Liver (tissue), 8 donors: ENCODE measurements at regions not wholly inside any gene's neighbourhood (a gene's known extent, or its start where the extent isn't known, plus 50 kb on each side); places are given as distances from the start of the nearest gene placed in this dataset.

Experiments
- DNase-seq: peaks from one replicate; pipeline ENCODE4 v3.0.0-alpha.2; 2017; ENCODE audit warnings: low spot score
- H3K27ac ChIP-seq, 2 donors: one replicate each; pipeline ENCODE4 v1.7.0; 2013; ENCODE audit warnings: inconsistent platforms in 2 of 2, low read length in 2 of 2, control low read depth in 1 of 2, low read depth in 1 of 2, mild to moderate bottlenecking in 1 of 2
- H3K27me3 ChIP-seq, 4 donors: one replicate each; pipeline versions ENCODE4 v1.6.1 to v1.7.0; 2013; ENCODE audit warnings: low read length in 3 of 4, inconsistent platforms in 1 of 4, mild to moderate bottlenecking in 1 of 4, moderate library complexity in 1 of 4; ENCODE audit not compliant: control insufficient read depth in 4 of 4, insufficient read depth in 4 of 4
- H3K36me3 ChIP-seq, 4 donors: one replicate each; pipeline versions ENCODE4 v1.6.1 to v1.7.0; 2013; ENCODE audit warnings: low read length in 3 of 4, mild to moderate bottlenecking in 3 of 4, low read depth in 1 of 4, moderate library complexity in 1 of 4; ENCODE audit not compliant: control insufficient read depth in 4 of 4, insufficient read depth in 3 of 4
- H3K4me1 ChIP-seq, 4 donors: one replicate each; pipeline versions ENCODE4 v1.6.1 to v1.7.0; 2013; ENCODE audit warnings: low read length in 3 of 4, mild to moderate bottlenecking in 3 of 4, moderate library complexity in 1 of 4; ENCODE audit not compliant: control insufficient read depth in 4 of 4, insufficient read depth in 4 of 4
- H3K4me3 ChIP-seq, 3 donors: one replicate each; pipeline versions ENCODE4 v1.6.1 to v1.7.0; 2013; ENCODE audit warnings: low read length in 3 of 3, control low read depth in 1 of 3, low read depth in 1 of 3, mild to moderate bottlenecking in 1 of 3
- H3K9ac ChIP-seq, 2 donors: one replicate each; pipeline ENCODE4 v1.7.0; 2013; ENCODE audit warnings: low read length in 2 of 2, mild to moderate bottlenecking in 2 of 2, moderate library complexity in 2 of 2, control low read depth in 1 of 2, low read depth in 1 of 2
- H3K9me3 ChIP-seq, 4 donors: one replicate each; pipeline versions ENCODE4 v1.6.1 to v1.7.0; 2013; ENCODE audit warnings: low read length in 3 of 4; ENCODE audit not compliant: control insufficient read depth in 4 of 4
- EGR1 ChIP-seq, 2 donors: IDR thresholded peaks; 2 replicates each; pipeline ENCODE4 v1.6.1; 2016 to 2018; ENCODE audit warnings: antibody characterized with exemption in 2 of 2, low read depth in 2 of 2
- FOXA1 ChIP-seq: IDR thresholded peaks from 2 replicates; pipeline ENCODE4 v1.6.1; 2016; ENCODE audit warnings: antibody characterized with exemption
- FOXA2 ChIP-seq: IDR thresholded peaks from 2 replicates; pipeline ENCODE4 v1.6.1; 2016; ENCODE audit warnings: antibody characterized with exemption
- GABPA ChIP-seq, 2 donors: IDR thresholded peaks in 1 of 2; conservative IDR thresholded peaks in 1 of 2; 2 replicates each; pipeline ENCODE4 v1.6.1; 2016; ENCODE audit warnings: antibody characterized with exemption in 2 of 2, mild to moderate bottlenecking in 1 of 2, moderate library complexity in 1 of 2
- HNF4A ChIP-seq, 2 donors: conservative IDR thresholded peaks; 2 replicates each; pipeline ENCODE4 v1.6.1; 2016; ENCODE audit warnings: antibody characterized with exemption in 2 of 2, mild to moderate bottlenecking in 2 of 2
- HNF4G ChIP-seq: IDR thresholded peaks from 2 replicates; pipeline ENCODE4 v1.6.1; 2016; ENCODE audit warnings: antibody characterized with exemption
- JUND ChIP-seq, 2 donors: IDR thresholded peaks; 2 replicates each; pipeline ENCODE4 v1.6.1; 2016; ENCODE audit warnings: antibody characterized with exemption in 2 of 2
- NR2F2 ChIP-seq: IDR thresholded peaks from 2 replicates; pipeline ENCODE4 v1.6.1; 2016; ENCODE audit warnings: antibody characterized with exemption
- RAD21 ChIP-seq, 2 donors: IDR thresholded peaks; 2 replicates each; pipeline ENCODE4 v1.6.1; 2016; ENCODE audit warnings: antibody characterized with exemption in 2 of 2, mild to moderate bottlenecking in 2 of 2
- RXRA ChIP-seq, 2 donors: IDR thresholded peaks; 2 replicates each; pipeline ENCODE4 v1.6.1; 2017 to 2018; ENCODE audit warnings: antibody characterized with exemption in 2 of 2, mild to moderate bottlenecking in 1 of 2
- SP1 ChIP-seq: IDR thresholded peaks from 2 replicates; pipeline ENCODE4 v1.6.1; 2018; ENCODE audit warnings: antibody characterized with exemption, mild to moderate bottlenecking
- TAF1 ChIP-seq: conservative IDR thresholded peaks from 2 replicates; pipeline ENCODE4 v1.6.1; 2016; ENCODE audit warnings: antibody characterized with exemption, mild to moderate bottlenecking
- YY1 ChIP-seq: IDR thresholded peaks from 2 replicates; pipeline ENCODE4 v1.6.1; 2016; ENCODE audit warnings: antibody characterized with exemption, mild to moderate bottlenecking
- WGBS: extraction: QIAGEN DNeasy Blood & Tissue Kit; methylation state at CpG from one replicate; pipeline ENCODE4 v1.1.7; 2013; 5-methylcytosine and 5-hydroxymethylcytosine counted together
- TF ChIP-seq, protein P1 (sequence below): fragments of 150-350 bp; IDR thresholded peaks from 2 replicates; pipeline ENCODE4 v1.5.1; 2017; ENCODE audit warnings: improper control_type of control experiment, low read depth, low read length; ENCODE audit not compliant: missing input control
- TF ChIP-seq, protein P2 (sequence below): IDR thresholded peaks from 2 replicates; pipeline ENCODE4 v1.6.1; 2016; ENCODE audit warnings: antibody characterized with exemption
- TF ChIP-seq, protein P3 (sequence below): IDR thresholded peaks from 2 replicates; pipeline ENCODE4 v1.6.1; 2016; ENCODE audit warnings: antibody characterized with exemption
- TF ChIP-seq, protein P4 (sequence below): IDR thresholded peaks from 2 replicates; pipeline ENCODE4 v1.6.1; 2016; ENCODE audit warnings: antibody characterized with exemption
- TF ChIP-seq, protein P5 (sequence below): IDR thresholded peaks from 2 replicates; pipeline ENCODE4 v1.6.1; 2016; ENCODE audit warnings: antibody characterized with exemption, mild to moderate bottlenecking
- donor health status: healthy.
- donor health status: healthy.
- donor health status: healthy.
- donor health status: healthy.
- donor health status: healthy.

GRCh38 chr3:111143-112069 lies 85.2 kb upstream of the CHL1 start:
- Histone ChIP-seq H3K9me3 (no peaks in the 10 kb centered on the region), H3K36me3 (no peaks in the 10 kb centered on the region), H3K4me1 (no peaks in the 10 kb centered on the region), H3K27ac (no peak overlapping the region), H3K4me3 (no peak overlapping the region), H3K9ac (no peak overlapping the region), H3K27me3 (no peaks in the 10 kb centered on the region)
- DNase-seq = no peak
- TF ChIP-seq EGR1 (IDR thresholded peaks at IDR 0.05; ENCODE audit: low read depth in 2 of 2) (no peak), HNF4G (no peak), FOXA1 (no peak), HNF4A (conservative IDR thresholded peaks at IDR 0.05) (no peak), RAD21 (IDR thresholded peaks at IDR 0.05) (no peak), RXRA (IDR thresholded peaks at IDR 0.05) (no peak), SP1 (no peak), FOXA2 (no peak), GABPA (IDR thresholded peaks at IDR 0.05 in 1 of 2, conservative IDR thresholded peaks at IDR 0.05 in 1 of 2) (no peak), TAF1 (no peak), NR2F2 (no peak), YY1 (no peak), JUND (IDR thresholded peaks at IDR 0.05) (no peak)
- TF ChIP-seq, protein P1, sequence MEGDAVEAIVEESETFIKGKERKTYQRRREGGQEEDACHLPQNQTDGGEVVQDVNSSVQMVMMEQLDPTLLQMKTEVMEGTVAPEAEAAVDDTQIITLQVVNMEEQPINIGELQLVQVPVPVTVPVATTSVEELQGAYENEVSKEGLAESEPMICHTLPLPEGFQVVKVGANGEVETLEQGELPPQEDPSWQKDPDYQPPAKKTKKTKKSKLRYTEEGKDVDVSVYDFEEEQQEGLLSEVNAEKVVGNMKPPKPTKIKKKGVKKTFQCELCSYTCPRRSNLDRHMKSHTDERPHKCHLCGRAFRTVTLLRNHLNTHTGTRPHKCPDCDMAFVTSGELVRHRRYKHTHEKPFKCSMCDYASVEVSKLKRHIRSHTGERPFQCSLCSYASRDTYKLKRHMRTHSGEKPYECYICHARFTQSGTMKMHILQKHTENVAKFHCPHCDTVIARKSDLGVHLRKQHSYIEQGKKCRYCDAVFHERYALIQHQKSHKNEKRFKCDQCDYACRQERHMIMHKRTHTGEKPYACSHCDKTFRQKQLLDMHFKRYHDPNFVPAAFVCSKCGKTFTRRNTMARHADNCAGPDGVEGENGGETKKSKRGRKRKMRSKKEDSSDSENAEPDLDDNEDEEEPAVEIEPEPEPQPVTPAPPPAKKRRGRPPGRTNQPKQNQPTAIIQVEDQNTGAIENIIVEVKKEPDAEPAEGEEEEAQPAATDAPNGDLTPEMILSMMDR = no peak
- TF ChIP-seq, protein P2, sequence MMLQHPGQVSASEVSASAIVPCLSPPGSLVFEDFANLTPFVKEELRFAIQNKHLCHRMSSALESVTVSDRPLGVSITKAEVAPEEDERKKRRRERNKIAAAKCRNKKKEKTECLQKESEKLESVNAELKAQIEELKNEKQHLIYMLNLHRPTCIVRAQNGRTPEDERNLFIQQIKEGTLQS = no peak
- TF ChIP-seq, protein P3, sequence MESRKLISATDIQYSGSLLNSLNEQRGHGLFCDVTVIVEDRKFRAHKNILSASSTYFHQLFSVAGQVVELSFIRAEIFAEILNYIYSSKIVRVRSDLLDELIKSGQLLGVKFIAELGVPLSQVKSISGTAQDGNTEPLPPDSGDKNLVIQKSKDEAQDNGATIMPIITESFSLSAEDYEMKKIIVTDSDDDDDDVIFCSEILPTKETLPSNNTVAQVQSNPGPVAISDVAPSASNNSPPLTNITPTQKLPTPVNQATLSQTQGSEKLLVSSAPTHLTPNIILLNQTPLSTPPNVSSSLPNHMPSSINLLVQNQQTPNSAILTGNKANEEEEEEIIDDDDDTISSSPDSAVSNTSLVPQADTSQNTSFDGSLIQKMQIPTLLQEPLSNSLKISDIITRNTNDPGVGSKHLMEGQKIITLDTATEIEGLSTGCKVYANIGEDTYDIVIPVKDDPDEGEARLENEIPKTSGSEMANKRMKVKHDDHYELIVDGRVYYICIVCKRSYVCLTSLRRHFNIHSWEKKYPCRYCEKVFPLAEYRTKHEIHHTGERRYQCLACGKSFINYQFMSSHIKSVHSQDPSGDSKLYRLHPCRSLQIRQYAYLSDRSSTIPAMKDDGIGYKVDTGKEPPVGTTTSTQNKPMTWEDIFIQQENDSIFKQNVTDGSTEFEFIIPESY = no peak
- TF ChIP-seq, protein P4, sequence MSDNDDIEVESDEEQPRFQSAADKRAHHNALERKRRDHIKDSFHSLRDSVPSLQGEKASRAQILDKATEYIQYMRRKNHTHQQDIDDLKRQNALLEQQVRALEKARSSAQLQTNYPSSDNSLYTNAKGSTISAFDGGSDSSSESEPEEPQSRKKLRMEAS = no peak
- TF ChIP-seq, protein P5, sequence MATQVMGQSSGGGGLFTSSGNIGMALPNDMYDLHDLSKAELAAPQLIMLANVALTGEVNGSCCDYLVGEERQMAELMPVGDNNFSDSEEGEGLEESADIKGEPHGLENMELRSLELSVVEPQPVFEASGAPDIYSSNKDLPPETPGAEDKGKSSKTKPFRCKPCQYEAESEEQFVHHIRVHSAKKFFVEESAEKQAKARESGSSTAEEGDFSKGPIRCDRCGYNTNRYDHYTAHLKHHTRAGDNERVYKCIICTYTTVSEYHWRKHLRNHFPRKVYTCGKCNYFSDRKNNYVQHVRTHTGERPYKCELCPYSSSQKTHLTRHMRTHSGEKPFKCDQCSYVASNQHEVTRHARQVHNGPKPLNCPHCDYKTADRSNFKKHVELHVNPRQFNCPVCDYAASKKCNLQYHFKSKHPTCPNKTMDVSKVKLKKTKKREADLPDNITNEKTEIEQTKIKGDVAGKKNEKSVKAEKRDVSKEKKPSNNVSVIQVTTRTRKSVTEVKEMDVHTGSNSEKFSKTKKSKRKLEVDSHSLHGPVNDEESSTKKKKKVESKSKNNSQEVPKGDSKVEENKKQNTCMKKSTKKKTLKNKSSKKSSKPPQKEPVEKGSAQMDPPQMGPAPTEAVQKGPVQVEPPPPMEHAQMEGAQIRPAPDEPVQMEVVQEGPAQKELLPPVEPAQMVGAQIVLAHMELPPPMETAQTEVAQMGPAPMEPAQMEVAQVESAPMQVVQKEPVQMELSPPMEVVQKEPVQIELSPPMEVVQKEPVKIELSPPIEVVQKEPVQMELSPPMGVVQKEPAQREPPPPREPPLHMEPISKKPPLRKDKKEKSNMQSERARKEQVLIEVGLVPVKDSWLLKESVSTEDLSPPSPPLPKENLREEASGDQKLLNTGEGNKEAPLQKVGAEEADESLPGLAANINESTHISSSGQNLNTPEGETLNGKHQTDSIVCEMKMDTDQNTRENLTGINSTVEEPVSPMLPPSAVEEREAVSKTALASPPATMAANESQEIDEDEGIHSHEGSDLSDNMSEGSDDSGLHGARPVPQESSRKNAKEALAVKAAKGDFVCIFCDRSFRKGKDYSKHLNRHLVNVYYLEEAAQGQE = no peak
- 85% methylated on average over 8 of the region's 8 CpGs for WGBS
